Thyroid gland (tissue), 4 donors: ENCODE measurements at regions not wholly inside any gene's neighbourhood (a gene's known extent, or its start where the extent isn't known, plus 50 kb on each side); places are given as distances from the start of the nearest gene placed in this dataset.

ENCODE experiments used
- CTCF ChIP-seq, 6 experiments: fragments of 200-600 bp in 3 of 6; fragments of 450-650 bp in 3 of 6; sonication (generic) in 3 of 6; IDR thresholded peaks; one replicate each; pipeline ENCODE4 v1.5.1; 2016 to 2019; ENCODE audit warnings: antibody characterized with exemption in 6 of 6, mild to moderate bottlenecking in 2 of 6, inconsistent platforms in 1 of 6, moderate library complexity in 1 of 6
- POLR2A ChIP-seq, 2 donors: fragments of 450-650 bp; IDR thresholded peaks; one replicate each; pipeline ENCODE4 v1.6.1; 2017; ENCODE audit warnings: antibody characterized with exemption in 2 of 2, mild to moderate bottlenecking in 2 of 2, moderate library complexity in 1 of 2

GRCh38 chr16:49932946-49933345 lies 77.0 kb upstream of the ZNF423 start:
- TF ChIP-seq CTCF (IDR thresholded peaks at IDR 0.05), result no peak
- no peak for TF ChIP-seq POLR2A (IDR thresholded peaks at IDR 0.05)
